ENCODE measurements at regions not wholly inside any gene's neighbourhood (a gene's known extent, or its start where the extent isn't known, plus 50 kb on each side); places are given as distances from the start of the nearest gene placed in this dataset.

- no peak overlapping the region for H3K4me3 ChIP-seq (replicated peaks; ENCODE audit: low read depth, low read length)
- H3K27me3 ChIP-seq (replicated peaks; ENCODE audit: control insufficient read depth, insufficient read depth, low read length), result no peaks in the 10 kb centered on the region
- TF ChIP-seq CTCF (IDR thresholded peaks at IDR 0.05; ENCODE audit: insufficient read depth, low read length, poor library complexity, severe bottlenecking), result no peak
- DNase-seq (ENCODE audit: extremely low read depth, insufficient read length), result no peak
- no peaks in the 10 kb centered on the region for H3K36me3 ChIP-seq (ENCODE audit: control insufficient read depth, insufficient read depth, low read length)
These were observed 142.0 kb upstream of the FSHR start for GRCh38 chr2:49296107-49296867.

- DNase-seq (ENCODE audit: extremely low read depth, insufficient read length), result no peak
- TF ChIP-seq CTCF (IDR thresholded peaks at IDR 0.05; ENCODE audit: insufficient read depth, low read length, poor library complexity, severe bottlenecking), result no peak
These were observed 139.9 kb upstream of the FSHR start for GRCh38 chr2:49294225-49294624.

GRCh38 chr2:49291619-49292018 is 137.3 kb upstream of the FSHR start:
- Histone ChIP-seq H3K36me3 (ENCODE audit: control insufficient read depth, insufficient read depth, low read length) (no peaks in the 10 kb centered on the region), H3K27me3 (replicated peaks; ENCODE audit: control insufficient read depth, insufficient read depth, low read length) (no peaks in the 10 kb centered on the region), H3K4me3 (replicated peaks; ENCODE audit: low read depth, low read length) (no peak overlapping the region)
- no peak for TF ChIP-seq CTCF (IDR thresholded peaks at IDR 0.05; ENCODE audit: insufficient read depth, low read length, poor library complexity, severe bottlenecking)
- no peak for DNase-seq (ENCODE audit: extremely low read depth, insufficient read length)

More at GRCh38 chr2:49294225-49294624, 139.9 kb upstream of the FSHR start:
- H3K27me3 ChIP-seq (replicated peaks; ENCODE audit: control insufficient read depth, insufficient read depth, low read length), result no peaks in the 10 kb centered on the region
- H3K4me3 ChIP-seq (replicated peaks; ENCODE audit: low read depth, low read length), result no peak overlapping the region
- H3K36me3 ChIP-seq (ENCODE audit: control insufficient read depth, insufficient read depth, low read length), result no peaks in the 10 kb centered on the region

GRCh38 chr2:49289711-49290110 is 135.4 kb upstream of the FSHR start:
- DNase-seq (ENCODE audit: extremely low read depth, insufficient read length), result no peak
- H3K27me3 ChIP-seq (replicated peaks; ENCODE audit: control insufficient read depth, insufficient read depth, low read length), result no peaks in the 10 kb centered on the region
- no peaks in the 10 kb centered on the region for H3K36me3 ChIP-seq (ENCODE audit: control insufficient read depth, insufficient read depth, low read length)
- TF ChIP-seq CTCF (IDR thresholded peaks at IDR 0.05; ENCODE audit: insufficient read depth, low read length, poor library complexity, severe bottlenecking), result no peak
- no peak overlapping the region for H3K4me3 ChIP-seq (replicated peaks; ENCODE audit: low read depth, low read length)

- no peak for TF ChIP-seq CTCF (IDR thresholded peaks at IDR 0.05; ENCODE audit: insufficient read depth, low read length, poor library complexity, severe bottlenecking)
- Histone ChIP-seq H3K4me3 (replicated peaks; ENCODE audit: low read depth, low read length) (no peak overlapping the region), H3K27me3 (replicated peaks; ENCODE audit: control insufficient read depth, insufficient read depth, low read length) (no peaks in the 10 kb centered on the region), H3K36me3 (ENCODE audit: control insufficient read depth, insufficient read depth, low read length) (no peaks in the 10 kb centered on the region)
- no peak for DNase-seq (ENCODE audit: extremely low read depth, insufficient read length)
These were observed 134.8 kb upstream of the FSHR start for GRCh38 chr2:49288902-49289700.

Measured in GM06990 (cell line).